CD14-positive monocyte (primary cell): ENCODE measurements at regions not wholly inside any gene's neighbourhood (a gene's known extent, or its start where the extent isn't known, plus 50 kb on each side); places are given as distances from the start of the nearest gene placed in this dataset.

Source experiments
- DNase-seq, 3 donors: peaks; one replicate each; pipeline ENCODE4 v3.0.0-alpha.2; 2011 to 2022
- H2AFZ ChIP-seq: 2 replicates; pipeline ENCODE4 v1.6.0; 2012; ENCODE audit warnings: mild to moderate bottlenecking, low read depth, low read length, inconsistent platforms; ENCODE audit not compliant: insufficient read depth, poor library complexity, severe bottlenecking
- H3K27ac ChIP-seq, 2 donors: 1 replicate in 1 of 2; 2 replicates in 1 of 2; pipeline ENCODE4 v1.5.1; 2012 to 2013; ENCODE audit warnings: low read length in 2 of 2, control low read depth in 1 of 2, inconsistent platforms in 1 of 2, low read depth in 1 of 2, mild to moderate bottlenecking in 1 of 2
- H3K27me3 ChIP-seq, 2 donors: one replicate each; pipeline versions ENCODE4 v1.6.0 to v1.6.1; 2011 to 2013; ENCODE audit warnings: low read length in 2 of 2; ENCODE audit not compliant: control insufficient read depth in 2 of 2, insufficient read depth in 2 of 2
- H3K36me3 ChIP-seq, 2 donors: replicated peaks in 1 of 2; 1 replicate in 1 of 2; 2 replicates in 1 of 2; pipeline versions ENCODE4 v1.5.1 to v1.6.1; 2012 to 2013; ENCODE audit warnings: low read length in 2 of 2, control low read depth in 1 of 2, inconsistent platforms in 1 of 2, mild to moderate bottlenecking in 1 of 2; ENCODE audit not compliant: insufficient read depth in 2 of 2, control insufficient read depth in 1 of 2
- H3K4me1 ChIP-seq, 2 donors: 1 replicate in 1 of 2; 2 replicates in 1 of 2; pipeline versions ENCODE4 v1.5.1 to v1.6.1; 2012 to 2013; ENCODE audit warnings: low read length in 2 of 2, control low read depth in 1 of 2, inconsistent platforms in 1 of 2, mild to moderate bottlenecking in 1 of 2, moderate library complexity in 1 of 2; ENCODE audit not compliant: insufficient read depth in 2 of 2, control insufficient read depth in 1 of 2
- H3K4me2 ChIP-seq: replicated peaks from 2 replicates; pipeline ENCODE3; 2012; ENCODE audit warnings: low read length, moderate library complexity, mild to moderate bottlenecking; ENCODE audit not compliant: poor library complexity, severe bottlenecking; ENCODE audit errors: extremely low read depth
- H3K4me3 ChIP-seq, 3 experiments: fragments of 200-600 bp in 1 of 3; sonication (generic) in 1 of 3; replicated peaks in 1 of 3; 1 replicate in 2 of 3; 2 replicates in 1 of 3; pipeline ENCODE4 v1.5.1; 2011 to 2013; ENCODE audit warnings: low read length in 3 of 3, mild to moderate bottlenecking in 3 of 3, control low read depth in 2 of 3, low read depth in 2 of 3, inconsistent platforms in 1 of 3, moderate library complexity in 1 of 3
- H3K79me2 ChIP-seq: 2 replicates; pipeline ENCODE4 v1.6.0; 2012; ENCODE audit warnings: mild to moderate bottlenecking, control low read depth, inconsistent platforms, low read length, moderate library complexity; ENCODE audit not compliant: insufficient read depth
- H3K9ac ChIP-seq: 2 replicates; pipeline ENCODE4 v1.6.0; 2017; ENCODE audit warnings: low read length, mild to moderate bottlenecking; ENCODE audit not compliant: insufficient read depth, poor library complexity, severe bottlenecking
- H3K9me3 ChIP-seq, 2 donors: replicated peaks in 1 of 2; 1 replicate in 1 of 2; 2 replicates in 1 of 2; pipeline versions ENCODE4 v1.5.1 to v1.6.1; 2012 to 2013; ENCODE audit warnings: low read length in 2 of 2, control low read depth in 1 of 2; ENCODE audit not compliant: control insufficient read depth in 1 of 2, insufficient read depth in 1 of 2
- H4K20me1 ChIP-seq: 2 replicates; pipeline ENCODE4 v1.6.0; 2012; ENCODE audit warnings: mild to moderate bottlenecking, low read length, control low read depth, moderate library complexity; ENCODE audit not compliant: insufficient read depth
- H3K27ac Mint-ChIP-seq, 7 donors: one replicate each; pipeline ENCODE4 v1.8.0; 2020; ENCODE audit warnings: mild to moderate bottlenecking in 7 of 7, mixed read lengths in 7 of 7, moderate library complexity in 6 of 7, inconsistent platforms in 2 of 7
- H3K27me3 Mint-ChIP-seq, 3 donors: one replicate each; pipeline ENCODE4 v1.8.0; 2021 to 2022; ENCODE audit warnings: low read depth in 3 of 3, mild to moderate bottlenecking in 3 of 3, mixed read lengths in 3 of 3, moderate library complexity in 3 of 3, inconsistent platforms in 1 of 3
- H3K36me3 Mint-ChIP-seq, 2 donors: one replicate each; pipeline ENCODE4 v1.8.0; 2020; ENCODE audit warnings: mixed read lengths in 2 of 2, inconsistent platforms in 1 of 2, mild to moderate bottlenecking in 1 of 2
- H3K4me1 Mint-ChIP-seq: one replicate; pipeline ENCODE4 v1.8.0; 2020; ENCODE audit warnings: mild to moderate bottlenecking, mixed read lengths
- H3K4me3 Mint-ChIP-seq, 2 donors: one replicate each; pipeline ENCODE4 v1.8.0; 2020; ENCODE audit warnings: mild to moderate bottlenecking in 2 of 2, mixed read lengths in 2 of 2, moderate library complexity in 1 of 2
- H3K9me3 Mint-ChIP-seq, 7 donors: one replicate each; pipeline ENCODE4 v1.8.0; 2020 to 2022; ENCODE audit warnings: mixed read lengths in 7 of 7, mild to moderate bottlenecking in 6 of 7, moderate library complexity in 6 of 7, inconsistent platforms in 2 of 7
- CTCF ChIP-seq: fragments of 200-600 bp; IDR thresholded peaks from one replicate; pipeline ENCODE4 v1.8.0; 2022; ENCODE audit warnings: antibody characterized with exemption, mild to moderate bottlenecking
- WGBS: methylation state at CpG from one replicate; pipeline ENCODE4 v1.1.5; 2013; ENCODE audit warnings: missing lambda C conversion rate; ENCODE audit not compliant: insufficient coverage; 5-methylcytosine and 5-hydroxymethylcytosine counted together
- intact Hi-C, 2 donors: fragments of 100-400 bp; cut with micrococcal nuclease; formaldehyde crosslinking; loops; one replicate each; pipeline versions ENCODE4 v1.15.0 to v1.15.1; 2023

GRCh38 chr2:79370976-79371538 is 141.8 kb upstream of the CTNNA2 start:
- Histone ChIP-seq H3K4me3 (no peak overlapping the region), H3K27ac (no peak overlapping the region), H3K79me2 (no peaks in the 10 kb centered on the region), H2AFZ (no peak overlapping the region), H4K20me1 (no peaks in the 10 kb centered on the region), H3K4me2 (no peak overlapping the region), H3K4me1 (no peaks in the 10 kb centered on the region), H3K9ac (no peak overlapping the region), H3K27me3 (no peaks in the 10 kb centered on the region), H3K36me3 (no peaks in the 10 kb centered on the region), H3K9me3 (peaks cover 0 to 7% of the 10 kb centered on the region in 2 donors)
- DNase-seq: no peak
- no peak for TF ChIP-seq CTCF
- 67% methylated on average over 2 of the region's 8 CpGs for WGBS
- no peak overlapping the region for H3K4me3 Mint-ChIP-seq
- intact Hi-C loops: no loop called here
- H3K36me3 Mint-ChIP-seq: no peaks in the 10 kb centered on the region
- H3K27me3 Mint-ChIP-seq: peaks cover 0 to 2% (median 0%) of the 10 kb centered on the region in 3 donors
- no peak overlapping the region for H3K27ac Mint-ChIP-seq
- H3K4me1 Mint-ChIP-seq: no peaks in the 10 kb centered on the region
- H3K9me3 Mint-ChIP-seq: peaks cover 0 to 3% (median 2%) of the 10 kb centered on the region in 7 donors

- no peaks in the 10 kb centered on the region for H3K79me2 ChIP-seq
- no peaks in the 10 kb centered on the region for H3K36me3 Mint-ChIP-seq
- H3K27ac ChIP-seq: no peak overlapping the region
- DNase-seq: no peak
- H3K27me3 Mint-ChIP-seq: no peaks in the 10 kb centered on the region
- no peaks in the 10 kb centered on the region for H4K20me1 ChIP-seq
- intact Hi-C loops: no loop called here
- H3K9me3 Mint-ChIP-seq: peaks cover 0 to 3% (median 2%) of the 10 kb centered on the region in 7 donors
- no peaks in the 10 kb centered on the region for H3K27me3 ChIP-seq
- no peaks in the 10 kb centered on the region for H3K4me1 Mint-ChIP-seq
- H3K4me1 ChIP-seq: no peaks in the 10 kb centered on the region
- no peak overlapping the region for H3K4me3 ChIP-seq
- no peak overlapping the region for H3K4me2 ChIP-seq
- no peak overlapping the region for H2AFZ ChIP-seq
- H3K4me3 Mint-ChIP-seq: no peak overlapping the region
- no peak for TF ChIP-seq CTCF
- H3K36me3 ChIP-seq: no peaks in the 10 kb centered on the region
- H3K27ac Mint-ChIP-seq: no peak overlapping the region
- H3K9ac ChIP-seq: no peak overlapping the region
- peaks cover 0 to 7% of the 10 kb centered on the region in 2 donors for H3K9me3 ChIP-seq
- WGBS: 87% methylated on average over 9 of the region's 9 CpGs
Observed at GRCh38 chr2:79369127-79369526, 143.7 kb upstream of the CTNNA2 start.
